ENCODE measurements at regions not wholly inside any gene's neighbourhood (a gene's known extent, or its start where the extent isn't known, plus 50 kb on each side); places are given as distances from the start of the nearest gene placed in this dataset.

- ChIA-PET CTCF (no interaction called here), POLR2A (ENCODE audit: unreplicated experiment) (no interaction called here)
- Histone ChIP-seq H3K9me3 (ENCODE audit: low read length) (0 out of 2 replicates have a peak, but pooled peaks cover 7% of the 10 kb centered on the region), H3K27ac (ENCODE audit: low read length) (no peak overlapping the region), H3K4me1 (ENCODE audit: insufficient read depth, low read length) (peaks cover 50% of the 10 kb centered on the region), H3K4me3 (ENCODE audit: low read length) (no peak overlapping the region), H2AFZ (ENCODE audit: low read length) (no peak overlapping the region), H3K27me3 (ENCODE audit: low read length) (no peaks in the 10 kb centered on the region), H3K4me2 (ENCODE audit: low read length) (no peak overlapping the region), H3K9me2 (replicated peaks; ENCODE audit: low read length) (no peaks in the 10 kb centered on the region), H4K20me1 (ENCODE audit: low read length) (no peaks in the 10 kb centered on the region), H3F3A (ENCODE audit: low read length, unreplicated experiment) (peaks cover 4% of the 10 kb centered on the region), H3K9ac (ENCODE audit: low read length) (no peak overlapping the region), H3K36me3 (ENCODE audit: low read depth, low read length) (peaks cover 6% of the 10 kb centered on the region; the same call in 1 of the 2 replicates), H3K79me2 (ENCODE audit: low read length) (no peaks in the 10 kb centered on the region)
- intact Hi-C loops (cut with micrococcal nuclease) = no loop called here
- TF ChIP-seq EZH2phosphoT487 (IDR thresholded peaks at IDR 0.05; ENCODE audit: borderline replicate concordance, low read length) (no peak), EZH2 (IDR thresholded peaks at IDR 0.05; ENCODE audit: low read length, unreplicated experiment) (no peak), CTCF (conservative IDR thresholded peaks at IDR 0.05; ENCODE audit: low read depth, low read length) (no peak)
- DNase-seq (no peak), ATAC-seq (no peak)
- BruUV-seq (replicated peaks) = no TSS peak
Observed at GRCh38 chr6:43977404-43978111, 149.7 kb downstream of the MRPL14 start.

GRCh38 chr6:43976706-43977403 is 150.4 kb downstream of the MRPL14 start:
- no TSS peak for BruUV-seq (replicated peaks)
- POLR2A ChIA-PET (ENCODE audit: unreplicated experiment) = no interaction called here
- Histone ChIP-seq H3K4me3 (ENCODE audit: low read length) (no peak overlapping the region), H3K27ac (ENCODE audit: low read length) (no peak overlapping the region), H2AFZ (ENCODE audit: low read length) (no peak overlapping the region), H3K9me3 (ENCODE audit: low read length) (0 out of 2 replicates have a peak, but pooled peaks cover 7% of the 10 kb centered on the region), H3K36me3 (ENCODE audit: low read depth, low read length) (peaks cover 6% of the 10 kb centered on the region; the same call in 1 of the 2 replicates), H3K27me3 (ENCODE audit: low read length) (no peaks in the 10 kb centered on the region), H3K4me1 (ENCODE audit: insufficient read depth, low read length) (peaks cover 57% of the 10 kb centered on the region), H3K79me2 (ENCODE audit: low read length) (no peaks in the 10 kb centered on the region), H3K9me2 (replicated peaks; ENCODE audit: low read length) (no peaks in the 10 kb centered on the region), H3K9ac (ENCODE audit: low read length) (no peak overlapping the region), H4K20me1 (ENCODE audit: low read length) (no peaks in the 10 kb centered on the region), H3K4me2 (ENCODE audit: low read length) (no peak overlapping the region), H3F3A (ENCODE audit: low read length, unreplicated experiment) (peaks cover 4% of the 10 kb centered on the region)
- ATAC-seq (no peak), DNase-seq (peak; percentile 32)
- CTCF ChIA-PET = no interaction called here
- intact Hi-C loops (cut with micrococcal nuclease) = no loop called here
- TF ChIP-seq EZH2 (IDR thresholded peaks at IDR 0.05; ENCODE audit: low read length, unreplicated experiment) (no peak), EZH2phosphoT487 (IDR thresholded peaks at IDR 0.05; ENCODE audit: borderline replicate concordance, low read length) (no peak), CTCF (conservative IDR thresholded peaks at IDR 0.05; ENCODE audit: low read depth, low read length) (no peak)
